ENCODE measurements at regions not wholly inside any gene's neighbourhood (a gene's known extent, or its start where the extent isn't known, plus 50 kb on each side); places are given as distances from the start of the nearest gene placed in this dataset.

GRCh38 chr21:26748066-26748465, 97.1 kb downstream of the ADAMTS1 start:
- no peak for TF ChIP-seq YY1 (IDR thresholded peaks at IDR 0.05; ENCODE audit: insufficient read depth, insufficient read length)
- TF ChIP-seq ZNF274 (IDR thresholded peaks at IDR 0.05; ENCODE audit: low read depth, low read length), result no peak
- no peak for TF ChIP-seq SUZ12 (IDR thresholded peaks at IDR 0.05; ENCODE audit: extremely low read depth, insufficient read depth, insufficient read length)

All from NT2/D1 (cell line).